NOMO-1 treated with DMSO at 0.1 percent for 48 hours (cell line): ENCODE measurements at regions not wholly inside any gene's neighbourhood (a gene's known extent, or its start where the extent isn't known, plus 50 kb on each side); places are given as distances from the start of the nearest gene placed in this dataset.

ENCODE experiments used
- DNase-seq: peaks from one replicate; lab custom pipeline; 2025; ENCODE audit not compliant: unreplicated experiment; lab: John Stamatoyannopoulos, UW

DNA sequence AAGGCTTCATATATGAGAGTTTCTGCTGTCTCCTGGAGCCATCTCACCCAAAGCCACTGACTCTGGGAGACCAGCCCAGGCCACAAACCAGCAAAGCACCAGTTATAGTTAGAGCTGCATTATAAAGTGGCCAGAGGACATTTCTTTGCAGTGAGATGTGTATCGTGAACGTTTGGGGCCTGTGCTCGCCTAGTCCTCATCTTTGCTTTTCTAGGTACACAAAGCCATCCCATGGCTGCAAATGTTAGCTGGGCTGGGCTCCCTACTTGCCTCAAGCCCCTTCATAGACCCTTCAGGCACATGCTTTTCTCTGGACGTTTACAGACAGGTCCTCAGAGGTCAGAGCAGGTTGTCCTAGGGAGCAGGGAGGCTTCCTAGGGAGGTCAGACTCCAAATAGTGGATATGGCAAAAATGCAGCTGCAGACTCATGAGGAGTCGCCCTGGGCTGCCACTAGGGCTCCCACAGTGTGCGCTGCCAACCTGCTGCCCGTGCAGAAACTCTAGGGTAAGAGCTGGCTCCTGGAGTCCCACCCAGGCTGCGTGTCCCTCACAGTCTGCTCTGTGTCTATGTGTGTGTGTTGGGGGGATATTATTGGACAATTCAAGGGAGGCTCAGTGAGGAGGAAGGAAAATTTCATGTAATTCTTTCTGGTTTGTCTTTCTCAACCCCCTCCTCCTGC is 141.0 kb downstream of the RPIA start:
- no peak for DNase-seq

DNA sequence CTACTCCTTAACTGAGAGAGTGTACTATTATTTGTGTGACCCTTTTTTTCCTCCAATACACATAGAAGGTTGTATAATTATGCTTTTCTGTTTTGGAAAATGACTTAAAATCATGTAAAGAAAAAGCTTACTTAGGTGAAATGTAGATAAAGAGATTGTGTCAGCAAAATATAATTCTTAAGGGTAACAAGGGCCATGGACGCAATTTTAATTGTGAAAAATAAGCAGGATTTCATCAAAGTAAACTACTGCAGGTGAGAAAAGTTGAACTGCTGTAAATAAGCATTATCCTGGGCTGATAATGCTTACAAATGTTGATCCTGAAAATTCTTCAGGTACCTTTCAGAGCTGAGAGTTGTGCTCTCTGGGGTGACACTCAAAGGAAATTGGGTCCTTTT is 141.5 kb downstream of the RPIA start:
- no peak for DNase-seq

DNA sequence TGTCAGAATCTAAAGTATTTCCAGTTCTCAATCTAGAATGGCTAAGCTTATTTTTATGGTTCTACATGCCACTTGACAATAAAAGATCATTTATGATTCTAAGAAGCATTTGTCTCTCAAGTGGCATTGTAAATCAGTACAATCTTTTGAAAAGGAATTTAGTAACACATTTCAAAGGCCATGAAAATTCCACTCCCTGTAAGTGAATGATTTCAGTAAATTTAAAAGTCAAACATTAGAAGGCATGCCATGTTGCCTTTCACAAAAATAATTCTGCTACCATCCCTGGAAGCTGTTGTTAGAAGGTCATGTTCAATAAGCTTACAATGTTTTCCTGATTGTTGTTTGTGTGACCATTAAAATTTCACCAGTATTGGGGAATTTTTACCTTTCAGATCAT is 142.9 kb downstream of the RPIA start:
- DNase-seq = no peak

DNA sequence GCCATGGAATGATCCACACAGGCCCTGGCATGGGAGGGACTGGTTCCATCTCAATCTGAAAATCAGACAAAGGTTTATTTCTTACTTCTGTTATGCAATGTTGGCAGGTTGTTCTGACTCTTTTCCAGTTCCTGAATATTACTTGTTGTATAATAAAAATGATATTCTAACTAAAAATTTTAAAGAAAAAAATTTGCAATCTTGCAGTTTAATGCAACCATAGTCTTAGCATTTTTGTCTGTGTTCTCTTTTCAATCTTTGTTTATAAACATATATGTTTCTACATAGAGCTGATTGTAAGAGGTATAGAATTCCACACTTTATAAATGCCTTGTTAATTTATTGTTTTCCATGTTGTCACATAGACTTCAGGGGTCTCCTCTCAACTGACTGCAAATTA is 143.4 kb downstream of the RPIA start:
- no peak for DNase-seq

DNA sequence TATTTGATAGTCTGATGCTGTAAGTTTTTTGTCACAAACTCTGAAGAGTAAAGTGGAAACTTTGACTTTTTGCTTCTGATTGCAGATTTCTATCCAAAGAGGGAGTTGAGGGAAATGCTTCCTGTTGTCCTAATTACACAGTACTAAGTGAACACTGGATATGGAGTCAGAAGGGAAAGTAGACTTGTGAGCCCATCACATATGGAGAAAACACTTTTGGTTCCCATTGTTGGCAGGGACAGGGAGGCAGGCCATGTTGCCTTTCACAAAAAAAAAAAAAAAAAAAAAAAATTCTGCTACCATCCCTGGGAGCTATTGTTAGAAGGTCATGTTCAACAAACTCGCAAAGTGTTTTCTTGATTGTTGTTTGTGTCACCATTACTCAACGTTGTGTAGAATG is 144.3 kb downstream of the RPIA start:
- DNase-seq = no peak

DNA sequence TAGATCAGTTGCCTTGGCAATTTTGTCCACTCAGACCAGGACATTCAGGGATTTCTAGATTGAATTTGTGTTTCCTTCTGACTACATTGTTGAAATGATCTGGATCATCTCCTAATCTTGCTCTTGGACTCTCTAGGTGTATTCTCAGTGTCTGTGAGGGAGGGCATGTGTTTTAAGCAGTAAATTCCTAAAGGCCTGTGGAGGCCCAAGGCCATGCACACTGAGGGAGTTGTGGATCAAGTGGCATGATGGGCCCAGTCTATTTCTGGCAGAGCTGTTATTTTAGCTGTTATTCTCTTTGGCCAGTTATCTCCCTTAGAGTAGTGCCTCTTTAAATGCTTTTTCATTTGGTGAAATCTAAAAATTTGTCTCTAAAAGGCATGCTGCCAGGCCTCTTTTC is 144.9 kb downstream of the RPIA start:
- DNase-seq = no peak

DNA sequence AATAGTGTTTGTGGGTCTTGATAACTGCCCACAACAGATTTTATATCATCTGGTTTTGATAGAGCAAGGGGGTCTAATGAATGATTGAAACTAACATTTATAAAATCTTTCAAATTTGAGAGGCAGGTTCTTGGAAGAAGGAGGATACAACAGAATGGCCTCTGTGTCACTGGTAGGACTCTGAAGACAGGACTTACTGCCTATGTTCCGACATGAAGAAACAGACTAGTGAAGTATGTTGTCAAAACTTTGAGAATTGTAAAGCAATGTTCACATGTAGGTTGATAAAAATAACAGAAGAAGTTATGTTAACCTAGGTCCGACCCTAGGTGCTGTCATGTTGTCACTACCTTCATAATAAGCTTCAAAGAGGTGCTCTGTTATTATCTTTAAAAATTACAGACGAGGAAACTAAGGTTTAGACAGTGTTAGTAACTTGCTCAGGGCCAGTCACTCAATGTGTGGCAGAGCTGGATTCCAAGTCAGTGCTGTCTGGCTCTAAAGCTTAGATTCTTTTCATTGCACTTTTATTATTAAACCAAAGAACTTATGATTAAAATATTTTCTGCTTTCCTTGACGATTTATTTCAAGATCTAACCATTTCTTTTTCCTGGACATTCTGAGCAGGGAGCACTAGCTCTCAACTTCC is 146.2 kb downstream of the RPIA start:
- no peak for DNase-seq

DNA sequence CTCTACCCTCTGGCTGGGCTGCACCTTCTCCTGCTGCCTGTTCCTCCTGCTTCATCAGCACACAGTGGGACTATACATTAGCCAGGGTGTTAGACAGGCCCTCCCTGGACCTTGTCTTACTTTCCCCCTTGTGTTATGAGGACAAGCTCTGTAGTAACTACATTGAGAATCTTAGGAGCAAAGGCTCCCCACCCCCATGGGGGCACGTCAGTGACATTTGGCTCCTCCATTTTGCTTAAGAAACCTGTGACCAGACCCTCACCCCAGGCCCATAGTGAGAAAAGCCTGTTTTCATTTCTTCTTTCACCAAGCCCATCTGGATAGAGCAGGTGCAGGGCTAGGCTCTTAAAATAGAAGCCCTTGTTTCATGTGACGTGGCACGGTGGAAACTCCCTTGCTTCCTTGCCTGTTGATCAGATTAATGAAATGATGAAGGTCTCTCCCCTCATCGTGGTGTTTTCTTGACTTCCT is 146.7 kb downstream of the RPIA start:
- no peak for DNase-seq

DNA sequence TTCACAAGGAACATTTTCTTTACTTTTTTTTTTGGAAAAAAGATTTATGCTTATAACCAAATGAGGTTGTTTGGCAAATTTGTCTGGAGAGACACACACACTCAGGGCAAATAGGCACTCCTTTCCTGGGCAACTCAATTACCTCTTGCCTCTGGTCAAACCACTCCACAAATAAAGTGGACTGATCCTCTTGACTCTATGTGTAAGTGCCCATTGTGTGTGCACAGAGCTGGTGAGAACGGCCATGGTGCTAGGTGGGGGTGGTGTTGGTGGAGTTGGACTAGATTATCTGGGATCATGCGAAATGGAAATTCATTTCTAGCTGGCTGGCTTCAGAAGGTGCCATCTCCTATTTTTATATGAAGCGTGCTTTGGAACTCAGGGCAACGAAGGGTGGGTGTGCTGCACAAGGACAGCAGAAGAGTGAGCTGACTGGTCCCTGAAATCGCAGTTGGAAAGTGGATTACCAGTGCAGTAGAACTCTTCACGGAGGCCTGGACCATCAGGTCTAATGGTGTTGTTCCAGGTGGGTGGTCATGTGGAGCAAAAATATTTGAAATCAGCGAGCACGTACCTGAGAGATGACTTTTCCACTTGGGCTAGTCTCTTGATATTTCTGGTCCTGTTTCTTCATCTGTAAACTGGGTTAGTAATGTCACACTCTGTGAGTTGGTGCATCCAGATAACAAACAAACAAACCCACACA is 149.9 kb downstream of the RPIA start:
- no peak for DNase-seq

DNA sequence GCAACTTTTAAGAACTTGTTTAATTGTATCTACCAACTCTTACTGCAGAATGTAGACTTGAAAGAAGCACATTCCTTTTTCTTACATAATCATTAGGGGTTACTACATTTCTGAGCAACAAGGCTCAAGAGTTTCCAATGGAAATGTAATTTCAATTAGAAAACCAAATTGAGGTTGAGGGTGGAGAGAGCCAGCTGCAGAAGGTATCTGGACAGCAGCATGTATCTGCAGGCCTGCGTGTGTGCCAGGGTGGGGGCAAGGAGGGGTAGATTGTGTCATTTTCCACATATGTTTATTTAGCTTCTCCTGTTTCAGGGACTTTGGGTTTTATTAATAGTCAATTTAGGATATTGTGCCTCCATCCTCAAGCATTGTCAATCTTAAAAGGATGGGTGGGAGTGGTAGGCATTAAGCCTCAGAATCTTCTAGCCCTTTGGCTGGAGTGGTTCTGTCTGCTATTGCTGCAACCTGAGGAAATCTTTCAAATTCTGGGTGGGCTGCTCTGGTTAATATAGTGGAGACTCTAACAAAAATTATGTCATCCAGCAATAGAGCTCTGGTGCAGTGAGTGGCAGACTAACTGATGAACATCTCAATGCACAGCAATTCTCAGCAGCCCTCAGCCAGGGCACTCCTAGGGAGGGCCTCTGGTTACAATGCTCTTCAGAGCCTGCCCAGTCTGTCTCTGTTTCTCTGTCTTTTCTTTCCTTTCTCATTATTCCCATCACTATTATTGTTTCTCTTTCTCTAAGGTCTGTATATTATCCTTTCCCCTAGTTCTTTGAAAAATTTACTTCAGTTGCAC is 151.4 kb downstream of the RPIA start:
- DNase-seq = no peak

DNA sequence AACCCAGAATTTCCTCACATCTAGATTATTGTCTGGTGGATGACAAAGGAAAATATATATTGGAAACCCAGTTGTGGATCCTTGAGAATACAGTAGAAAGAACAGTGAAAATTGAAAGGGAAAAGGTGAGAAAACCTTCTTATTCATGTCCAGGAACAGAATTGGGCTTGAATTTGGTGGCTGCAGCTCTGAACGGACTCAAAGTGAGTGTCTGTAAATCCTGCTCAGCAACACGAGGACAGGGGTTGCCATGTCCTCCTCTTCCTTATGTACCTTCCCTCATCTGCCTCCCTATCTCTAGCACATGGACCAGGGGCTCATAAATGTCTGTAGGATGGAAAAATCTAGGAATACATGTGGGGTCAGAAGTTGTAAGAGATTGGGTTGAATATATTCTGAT is 152.2 kb downstream of the RPIA start:
- no peak for DNase-seq

DNA sequence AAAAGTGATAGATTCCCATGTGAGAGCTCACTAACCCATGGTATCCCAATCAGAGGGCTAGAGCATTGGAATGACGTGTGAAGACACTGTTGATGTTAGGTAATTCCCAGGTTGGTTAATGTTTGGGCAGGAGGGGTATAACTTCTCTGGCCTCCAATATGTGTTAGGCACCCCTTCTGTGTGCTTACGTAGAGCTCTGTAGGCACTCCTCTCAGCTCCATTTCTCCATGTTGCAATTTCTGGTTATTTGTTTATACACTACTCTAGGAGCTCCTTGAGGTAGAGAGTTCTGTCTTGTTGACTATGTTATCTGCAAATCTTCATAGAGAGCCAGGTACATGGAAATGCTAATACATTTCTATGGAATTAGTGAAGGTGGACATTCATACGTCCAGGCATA is 153.5 kb downstream of the RPIA start:
- no peak for DNase-seq

DNA sequence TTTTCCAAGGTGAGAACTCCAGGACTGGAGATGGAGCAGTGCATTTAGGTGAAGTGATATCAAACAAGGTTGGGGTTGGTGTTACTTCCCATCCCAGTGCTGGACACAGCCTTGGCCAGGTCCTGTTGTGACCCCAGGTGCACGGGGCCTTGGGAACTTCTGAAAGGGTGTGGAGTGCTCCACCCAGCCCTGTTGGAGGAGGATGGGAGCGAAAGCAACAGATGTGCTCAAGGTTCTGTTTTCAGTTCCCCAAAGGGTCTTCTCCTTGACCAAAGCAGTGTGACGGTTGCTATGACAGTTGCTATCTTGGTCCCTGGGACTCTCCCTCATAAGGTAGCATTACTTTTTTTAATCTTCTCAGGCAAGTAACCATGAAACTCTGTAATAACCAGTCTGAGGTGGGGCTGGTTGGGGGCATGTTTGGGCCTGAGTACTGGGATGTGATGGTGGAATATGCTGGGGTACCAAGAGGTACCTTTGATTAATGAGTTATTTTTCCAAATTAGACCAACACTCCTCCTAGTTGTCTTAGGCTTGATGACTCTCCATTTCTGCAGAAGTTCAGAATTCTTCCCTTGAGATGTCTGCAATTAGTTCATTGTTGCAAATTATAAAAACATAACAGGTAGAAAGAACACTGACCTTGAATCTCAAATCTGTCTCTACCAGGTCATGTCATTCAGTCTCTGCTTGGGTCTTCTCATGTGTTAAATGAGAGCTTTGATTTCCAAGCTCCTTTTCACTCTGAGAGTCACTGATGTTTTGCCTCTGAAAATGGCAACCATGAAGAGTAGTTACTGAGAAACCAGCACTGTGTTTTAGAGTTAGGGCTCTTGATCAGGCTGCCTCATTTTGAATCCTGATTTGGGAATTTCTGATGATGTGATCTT is 154.5 kb downstream of the RPIA start:
- DNase-seq = peak; percentile 66

DNA sequence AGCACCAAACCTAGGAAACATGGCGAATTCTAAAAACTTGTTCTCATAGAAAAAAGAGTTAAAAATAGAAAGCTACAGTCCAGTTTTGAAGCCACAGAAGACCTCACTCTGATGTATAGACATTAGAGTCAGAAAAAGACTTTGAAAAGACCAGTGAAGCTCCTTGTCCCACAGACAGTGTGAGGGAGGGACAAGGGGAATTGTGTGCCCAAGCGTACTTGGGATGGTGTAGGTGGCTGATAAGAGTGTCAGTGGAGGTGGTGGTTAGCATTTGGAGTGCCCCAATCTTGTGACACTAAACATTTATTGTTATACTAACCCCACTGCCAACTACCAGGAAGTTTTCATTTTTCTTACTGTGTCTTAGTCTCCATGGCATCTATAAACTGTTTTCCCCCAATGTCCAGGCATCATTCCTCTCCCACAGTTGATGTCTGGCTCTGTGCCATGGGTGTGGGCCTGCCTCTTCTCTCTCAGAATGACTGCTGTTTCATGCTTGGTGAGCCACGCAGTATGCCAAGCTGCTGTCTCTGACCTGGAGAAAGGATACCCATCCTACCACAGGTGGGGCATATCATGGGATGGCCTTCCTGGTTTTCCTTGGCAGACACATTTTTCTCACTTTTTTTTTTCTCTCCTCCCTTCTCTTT is 161.4 kb downstream of the RPIA start:
- no peak for DNase-seq

DNA sequence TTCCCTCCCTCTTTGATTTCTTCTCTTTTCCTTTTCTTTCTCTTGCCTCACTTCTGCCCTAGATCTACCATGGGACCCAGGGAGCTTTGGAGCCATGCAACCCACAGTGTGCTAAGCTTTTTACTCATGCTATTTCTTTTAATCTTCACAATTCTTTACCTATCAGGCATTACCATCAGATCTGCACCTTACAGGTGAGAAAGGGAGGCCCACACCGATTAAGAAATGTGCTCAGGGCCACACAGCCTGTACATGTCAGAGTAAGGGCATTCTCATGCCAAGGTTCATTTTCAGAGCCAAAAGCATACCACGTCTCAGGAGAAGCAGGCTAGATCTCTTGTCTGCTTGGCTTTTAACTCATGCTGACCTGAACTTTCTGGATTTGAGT is 161.9 kb downstream of the RPIA start:
- no peak for DNase-seq

DNA sequence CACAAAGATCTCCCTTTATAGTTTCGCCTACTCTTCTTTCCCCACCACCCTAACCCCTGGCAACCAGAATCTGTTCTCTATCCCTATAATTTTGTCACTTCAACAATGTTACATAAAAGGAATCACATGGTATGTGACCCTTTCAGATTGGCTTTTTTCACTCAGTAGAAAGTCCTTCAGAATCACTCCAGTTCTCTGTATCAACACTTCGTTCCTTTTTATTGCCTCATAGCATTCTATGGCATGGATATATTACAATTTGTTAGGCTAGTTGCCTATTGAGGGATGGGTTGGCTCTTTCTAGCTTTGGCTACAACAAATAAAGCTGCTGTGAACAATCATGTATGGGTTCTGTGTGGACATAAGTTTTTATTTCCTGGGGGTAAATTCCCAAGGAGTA is 163.1 kb downstream of the RPIA start:
- DNase-seq = no peak

DNA sequence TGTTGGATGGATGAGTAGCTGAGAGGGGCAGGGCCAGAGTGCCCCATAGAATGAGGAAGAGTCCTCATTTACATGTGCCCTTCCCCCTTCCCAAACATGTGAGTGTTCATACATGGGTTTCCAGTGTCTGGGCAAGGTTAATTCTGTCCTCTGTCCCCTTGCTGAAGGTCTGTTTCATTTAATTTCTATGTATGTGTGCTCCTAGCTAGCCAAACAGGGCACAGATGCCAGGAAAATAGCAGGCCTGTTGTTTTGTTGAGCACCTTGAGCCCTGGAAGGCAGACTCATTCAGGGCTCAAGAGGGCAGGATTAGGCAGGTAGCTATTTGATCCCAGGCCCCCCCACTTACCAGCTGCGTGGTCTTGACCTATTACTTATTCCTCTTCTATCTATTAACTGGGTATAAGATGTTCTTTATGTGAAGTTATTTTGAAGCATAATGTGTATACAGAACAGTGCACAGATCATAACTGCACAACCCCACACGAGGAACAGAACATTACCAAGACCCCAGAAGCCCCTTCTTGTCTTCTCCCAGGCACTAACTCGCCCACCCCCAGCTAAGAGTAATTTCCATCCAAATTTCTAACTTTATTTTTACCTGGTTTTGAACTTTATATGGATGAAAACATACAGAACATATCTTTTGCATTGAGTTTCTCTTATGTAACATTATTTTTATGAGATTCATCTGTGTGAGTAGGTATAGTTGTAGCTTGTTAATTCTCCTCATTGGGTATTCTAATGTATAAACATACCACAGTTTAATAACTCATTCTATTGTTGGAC is 164.3 kb downstream of the RPIA start:
- no peak for DNase-seq

DNA sequence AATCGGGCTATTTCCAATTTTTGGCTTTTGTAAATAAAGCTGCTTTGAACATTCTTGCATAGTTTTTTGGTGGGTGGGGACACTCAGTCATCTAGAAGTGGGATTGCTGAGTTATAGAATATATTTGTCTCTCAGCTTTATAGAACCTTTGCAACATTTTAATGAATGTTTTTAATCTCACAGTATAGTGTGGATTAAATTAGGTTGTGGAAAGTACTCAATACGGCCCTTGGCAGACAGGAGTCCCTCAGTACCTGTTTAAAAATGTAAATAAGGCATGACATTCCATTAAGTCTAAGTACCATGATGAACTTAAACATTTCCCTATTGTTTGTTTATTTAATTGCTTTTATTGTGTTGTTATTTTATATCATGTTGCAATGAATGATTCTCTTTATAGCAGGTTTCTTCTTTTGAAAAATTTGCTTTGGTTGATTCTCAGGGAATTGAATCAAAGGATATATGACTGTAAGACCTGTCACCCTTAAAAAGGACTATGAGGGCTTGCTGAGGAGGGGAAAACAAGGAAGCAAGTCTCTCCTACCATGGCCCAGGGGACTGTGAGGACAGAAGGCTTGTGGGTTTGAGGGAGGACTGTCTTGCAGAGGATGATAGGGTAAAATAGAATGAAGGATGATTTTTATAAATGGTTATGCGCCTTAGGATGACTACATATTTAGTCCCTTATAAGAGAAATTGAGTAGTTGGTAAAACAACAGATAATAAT is 165.1 kb downstream of the RPIA start:
- DNase-seq = no peak
